CD14-positive monocyte (primary cell): ENCODE measurements at regions not wholly inside any gene's neighbourhood (a gene's known extent, or its start where the extent isn't known, plus 50 kb on each side); places are given as distances from the start of the nearest gene placed in this dataset.

ENCODE experiments used
- DNase-seq, 3 donors: peaks; one replicate each; pipeline ENCODE4 v3.0.0-alpha.2; 2011 to 2022
- H2AFZ ChIP-seq: 2 replicates; pipeline ENCODE4 v1.6.0; 2012; ENCODE audit warnings: mild to moderate bottlenecking, low read depth, low read length, inconsistent platforms; ENCODE audit not compliant: insufficient read depth, poor library complexity, severe bottlenecking
- H3K27ac ChIP-seq, 2 donors: 1 replicate in 1 of 2; 2 replicates in 1 of 2; pipeline ENCODE4 v1.5.1; 2012 to 2013; ENCODE audit warnings: low read length in 2 of 2, control low read depth in 1 of 2, inconsistent platforms in 1 of 2, low read depth in 1 of 2, mild to moderate bottlenecking in 1 of 2
- H3K27me3 ChIP-seq, 2 donors: one replicate each; pipeline versions ENCODE4 v1.6.0 to v1.6.1; 2011 to 2013; ENCODE audit warnings: low read length in 2 of 2; ENCODE audit not compliant: control insufficient read depth in 2 of 2, insufficient read depth in 2 of 2
- H3K36me3 ChIP-seq, 2 donors: replicated peaks in 1 of 2; 1 replicate in 1 of 2; 2 replicates in 1 of 2; pipeline versions ENCODE4 v1.5.1 to v1.6.1; 2012 to 2013; ENCODE audit warnings: low read length in 2 of 2, control low read depth in 1 of 2, inconsistent platforms in 1 of 2, mild to moderate bottlenecking in 1 of 2; ENCODE audit not compliant: insufficient read depth in 2 of 2, control insufficient read depth in 1 of 2
- H3K4me1 ChIP-seq, 2 donors: 1 replicate in 1 of 2; 2 replicates in 1 of 2; pipeline versions ENCODE4 v1.5.1 to v1.6.1; 2012 to 2013; ENCODE audit warnings: low read length in 2 of 2, control low read depth in 1 of 2, inconsistent platforms in 1 of 2, mild to moderate bottlenecking in 1 of 2, moderate library complexity in 1 of 2; ENCODE audit not compliant: insufficient read depth in 2 of 2, control insufficient read depth in 1 of 2
- H3K4me2 ChIP-seq: replicated peaks from 2 replicates; pipeline ENCODE3; 2012; ENCODE audit warnings: low read length, moderate library complexity, mild to moderate bottlenecking; ENCODE audit not compliant: poor library complexity, severe bottlenecking; ENCODE audit errors: extremely low read depth
- H3K4me3 ChIP-seq, 3 experiments: fragments of 200-600 bp in 1 of 3; sonication (generic) in 1 of 3; replicated peaks in 1 of 3; 1 replicate in 2 of 3; 2 replicates in 1 of 3; pipeline ENCODE4 v1.5.1; 2011 to 2013; ENCODE audit warnings: low read length in 3 of 3, mild to moderate bottlenecking in 3 of 3, control low read depth in 2 of 3, low read depth in 2 of 3, inconsistent platforms in 1 of 3, moderate library complexity in 1 of 3
- H3K79me2 ChIP-seq: 2 replicates; pipeline ENCODE4 v1.6.0; 2012; ENCODE audit warnings: mild to moderate bottlenecking, control low read depth, inconsistent platforms, low read length, moderate library complexity; ENCODE audit not compliant: insufficient read depth
- H3K9ac ChIP-seq: 2 replicates; pipeline ENCODE4 v1.6.0; 2017; ENCODE audit warnings: low read length, mild to moderate bottlenecking; ENCODE audit not compliant: insufficient read depth, poor library complexity, severe bottlenecking
- H3K9me3 ChIP-seq, 2 donors: replicated peaks in 1 of 2; 1 replicate in 1 of 2; 2 replicates in 1 of 2; pipeline versions ENCODE4 v1.5.1 to v1.6.1; 2012 to 2013; ENCODE audit warnings: low read length in 2 of 2, control low read depth in 1 of 2; ENCODE audit not compliant: control insufficient read depth in 1 of 2, insufficient read depth in 1 of 2
- H4K20me1 ChIP-seq: 2 replicates; pipeline ENCODE4 v1.6.0; 2012; ENCODE audit warnings: mild to moderate bottlenecking, low read length, control low read depth, moderate library complexity; ENCODE audit not compliant: insufficient read depth
- H3K27ac Mint-ChIP-seq, 7 donors: one replicate each; pipeline ENCODE4 v1.8.0; 2020; ENCODE audit warnings: mild to moderate bottlenecking in 7 of 7, mixed read lengths in 7 of 7, moderate library complexity in 6 of 7, inconsistent platforms in 2 of 7
- H3K27me3 Mint-ChIP-seq, 3 donors: one replicate each; pipeline ENCODE4 v1.8.0; 2021 to 2022; ENCODE audit warnings: low read depth in 3 of 3, mild to moderate bottlenecking in 3 of 3, mixed read lengths in 3 of 3, moderate library complexity in 3 of 3, inconsistent platforms in 1 of 3
- H3K36me3 Mint-ChIP-seq, 2 donors: one replicate each; pipeline ENCODE4 v1.8.0; 2020; ENCODE audit warnings: mixed read lengths in 2 of 2, inconsistent platforms in 1 of 2, mild to moderate bottlenecking in 1 of 2
- H3K4me1 Mint-ChIP-seq: one replicate; pipeline ENCODE4 v1.8.0; 2020; ENCODE audit warnings: mild to moderate bottlenecking, mixed read lengths
- H3K4me3 Mint-ChIP-seq, 2 donors: one replicate each; pipeline ENCODE4 v1.8.0; 2020; ENCODE audit warnings: mild to moderate bottlenecking in 2 of 2, mixed read lengths in 2 of 2, moderate library complexity in 1 of 2
- H3K9me3 Mint-ChIP-seq, 7 donors: one replicate each; pipeline ENCODE4 v1.8.0; 2020 to 2022; ENCODE audit warnings: mixed read lengths in 7 of 7, mild to moderate bottlenecking in 6 of 7, moderate library complexity in 6 of 7, inconsistent platforms in 2 of 7
- CTCF ChIP-seq: fragments of 200-600 bp; IDR thresholded peaks from one replicate; pipeline ENCODE4 v1.8.0; 2022; ENCODE audit warnings: antibody characterized with exemption, mild to moderate bottlenecking
- WGBS: methylation state at CpG from one replicate; pipeline ENCODE4 v1.1.5; 2013; ENCODE audit warnings: missing lambda C conversion rate; ENCODE audit not compliant: insufficient coverage; 5-methylcytosine and 5-hydroxymethylcytosine counted together
- intact Hi-C, 2 donors: fragments of 100-400 bp; cut with micrococcal nuclease; formaldehyde crosslinking; loops; one replicate each; pipeline versions ENCODE4 v1.15.0 to v1.15.1; 2023

- Histone ChIP-seq H3K27me3 (no peaks in the 10 kb centered on the region), H3K9me3 (peaks cover 20 to 23% of the 10 kb centered on the region in 2 donors), H3K9ac (no peak overlapping the region), H4K20me1 (no peaks in the 10 kb centered on the region), H3K4me3 (no peak overlapping the region), H3K4me2 (no peak overlapping the region), H3K27ac (no peak overlapping the region), H3K36me3 (no peaks in the 10 kb centered on the region), H3K4me1 (no peaks in the 10 kb centered on the region), H3K79me2 (no peaks in the 10 kb centered on the region), H2AFZ (no peak overlapping the region)
- H3K4me3 Mint-ChIP-seq: no peak overlapping the region
- no peak overlapping the region for H3K27ac Mint-ChIP-seq
- H3K9me3 Mint-ChIP-seq: peaks cover 18 to 26% (median 24%) of the 10 kb centered on the region in 7 donors
- no peak for DNase-seq
- whole genome bisulfite sequencing: 83% methylated on average over 5 of the region's 8 CpGs
- H3K27me3 Mint-ChIP-seq: peaks cover 4 to 5% (median 5%) of the 10 kb centered on the region in 3 donors
- H3K36me3 Mint-ChIP-seq: no peaks in the 10 kb centered on the region
- no peaks in the 10 kb centered on the region for H3K4me1 Mint-ChIP-seq
- no peak for TF ChIP-seq CTCF
- intact Hi-C loops: no loop called here
Observed at GRCh38 chr6:4388675-4389074, 253.3 kb upstream of the ECI2 start.

GRCh38 chr6:4384656-4385055 lies 249.3 kb upstream of the ECI2 start:
- Histone ChIP-seq H3K9me3 (peaks cover 33 to 40% of the 10 kb centered on the region in 2 donors), H2AFZ (no peak overlapping the region), H3K4me2 (no peak overlapping the region), H3K4me1 (no peaks in the 10 kb centered on the region), H3K79me2 (no peaks in the 10 kb centered on the region), H3K27me3 (peaks cover 0 to 2% of the 10 kb centered on the region in 2 donors), H3K4me3 (no peak overlapping the region), H3K36me3 (no peaks in the 10 kb centered on the region), H3K27ac (no peak overlapping the region), H3K9ac (no peak overlapping the region), H4K20me1 (no peaks in the 10 kb centered on the region)
- peaks cover 28 to 49% (median 40%) of the 10 kb centered on the region in 7 donors for H3K9me3 Mint-ChIP-seq
- peak overlapping the region in 2 of 7 donors; percentile 31 to 73 for H3K27ac Mint-ChIP-seq
- TF ChIP-seq CTCF: no peak
- 95% methylated on average over 4 of the region's 6 CpGs for WGBS
- no peaks in the 10 kb centered on the region for H3K36me3 Mint-ChIP-seq
- peaks cover 2 to 8% (median 4%) of the 10 kb centered on the region in 3 donors for H3K27me3 Mint-ChIP-seq
- H3K4me1 Mint-ChIP-seq: no peaks in the 10 kb centered on the region
- H3K4me3 Mint-ChIP-seq: no peak overlapping the region
- no peak for DNase-seq
- intact Hi-C loops: no loop called here
